ENCODE measurements at regions not wholly inside any gene's neighbourhood (a gene's known extent, or its start where the extent isn't known, plus 50 kb on each side); places are given as distances from the start of the nearest gene placed in this dataset.

DNA sequence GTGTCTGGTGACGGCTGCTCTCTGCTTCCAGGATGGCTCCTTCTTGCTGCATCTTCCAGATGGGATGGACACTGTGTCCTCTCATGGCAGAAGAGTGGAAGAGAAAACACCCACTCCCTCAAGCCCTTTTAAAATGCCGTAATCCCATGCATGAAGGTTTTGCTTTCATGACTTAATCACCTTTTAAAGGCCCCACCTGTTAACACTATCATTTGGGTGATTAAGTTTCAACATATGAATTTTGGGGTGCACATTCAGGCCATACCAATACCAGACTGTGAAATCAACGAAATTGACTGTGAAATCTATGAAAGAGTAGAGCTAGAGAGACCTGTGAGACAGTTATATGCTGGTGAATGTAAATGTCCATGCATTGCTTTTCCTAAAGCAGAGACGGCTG is 374.3 kb upstream of the CHD6 start:
- H3K4me2 ChIP-seq, result no peak overlapping the region
- ATAC-seq (no peak), DNase-seq (ENCODE audit: low spot score) (no peak)
- Mint-ChIP-seq H3K36me3 (ENCODE audit: low read depth) (peaks cover 20% of the 10 kb centered on the region), H3K27ac (no peak overlapping the region), H3K4me1 (no peaks in the 10 kb centered on the region), H3K9me3 (peaks cover 93% of the 10 kb centered on the region), H3K27me3 (ENCODE audit: insufficient read depth, low read depth, poor library complexity) (peaks cover 3% of the 10 kb centered on the region), H3K4me3 (no peak overlapping the region)
- no peaks in the 10 kb centered on the region for H3K79me2 ChIP-seq (replicated peaks; ENCODE audit: insufficient read depth)
- TF ChIP-seq NANOG (IDR thresholded peaks at IDR 0.05; ENCODE audit: borderline replicate concordance) (no peak), EZH2phosphoT487 (IDR thresholded peaks at IDR 0.05; ENCODE audit: unreplicated experiment) (no peak), ZNF462 (CRISPR knock-in tag; IDR thresholded peaks at IDR 0.05) (no peak), ZNF331 (CRISPR knock-in tag; IDR thresholded peaks at IDR 0.05; ENCODE audit: low read depth) (no peak)
- TF ChIP-seq, protein P1, sequence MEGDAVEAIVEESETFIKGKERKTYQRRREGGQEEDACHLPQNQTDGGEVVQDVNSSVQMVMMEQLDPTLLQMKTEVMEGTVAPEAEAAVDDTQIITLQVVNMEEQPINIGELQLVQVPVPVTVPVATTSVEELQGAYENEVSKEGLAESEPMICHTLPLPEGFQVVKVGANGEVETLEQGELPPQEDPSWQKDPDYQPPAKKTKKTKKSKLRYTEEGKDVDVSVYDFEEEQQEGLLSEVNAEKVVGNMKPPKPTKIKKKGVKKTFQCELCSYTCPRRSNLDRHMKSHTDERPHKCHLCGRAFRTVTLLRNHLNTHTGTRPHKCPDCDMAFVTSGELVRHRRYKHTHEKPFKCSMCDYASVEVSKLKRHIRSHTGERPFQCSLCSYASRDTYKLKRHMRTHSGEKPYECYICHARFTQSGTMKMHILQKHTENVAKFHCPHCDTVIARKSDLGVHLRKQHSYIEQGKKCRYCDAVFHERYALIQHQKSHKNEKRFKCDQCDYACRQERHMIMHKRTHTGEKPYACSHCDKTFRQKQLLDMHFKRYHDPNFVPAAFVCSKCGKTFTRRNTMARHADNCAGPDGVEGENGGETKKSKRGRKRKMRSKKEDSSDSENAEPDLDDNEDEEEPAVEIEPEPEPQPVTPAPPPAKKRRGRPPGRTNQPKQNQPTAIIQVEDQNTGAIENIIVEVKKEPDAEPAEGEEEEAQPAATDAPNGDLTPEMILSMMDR (conservative IDR thresholded peaks at IDR 0.05; ENCODE audit: low read depth in 2 of 2), result no peak
- no peaks in the 10 kb centered on the region for H3K27me3 ChIP-seq (ENCODE audit: insufficient read depth)
- H3K4me1 ChIP-seq (ENCODE audit: insufficient read depth), result no peaks in the 10 kb centered on the region
- no peak overlapping the region for H3K27ac ChIP-seq (ENCODE audit: low read depth)
- H3K4me3 ChIP-seq, result no peak overlapping the region
- no peaks in the 10 kb centered on the region for H4K20me1 ChIP-seq (replicated peaks; ENCODE audit: insufficient read depth)
- 0 out of 2 replicates have a peak, but pooled peaks cover 3% of the 10 kb centered on the region for H3K36me3 ChIP-seq (ENCODE audit: insufficient read depth)
- no peaks in the 10 kb centered on the region for H3F3A ChIP-seq (replicated peaks; ENCODE audit: low read depth)
- no peak overlapping the region for H2AFZ ChIP-seq
- no peaks in the 10 kb centered on the region for H3K9me2 ChIP-seq (ENCODE audit: insufficient read depth)
